K562 (cell line): ENCODE measurements at regions not wholly inside any gene's neighbourhood (a gene's known extent, or its start where the extent isn't known, plus 50 kb on each side); places are given as distances from the start of the nearest gene placed in this dataset.

Experiments used
- ATAC-seq: fragments of 200-7000 bp; cut with Tn5 transposase; 3 replicates; pipeline ENCODE4 v1.9.1; 2020; ENCODE audit warnings: moderate library complexity
- BruUV-seq: library from RNA; stranded (reverse); fragments of 400-500 nt; replicated peaks from 2 replicates; lab custom pipeline; 2021; lab: Mats Ljungman, UMichigan
- CTCF ChIA-PET: fragments of 300-600 bp; formaldehyde crosslinking; extraction: SDS; loops from one replicate; lab custom pipeline; 2021; ENCODE audit warnings: low intra/inter-chr PET ratio; lab: Yijun Ruan, JAX
- POLR2A ChIA-PET: fragments of 300-600, 350-650 bp; sonication (Branson Sonifier 250); formaldehyde crosslinking; extraction: SDS; loops from one replicate; lab custom pipeline; 2021; ENCODE audit warnings: antibody characterized with exemption, inconsistent platforms; lab: Yijun Ruan, JAX
- DNase-seq, 4 experiments: peaks; one replicate each; pipeline versions ENCODE4 v3.0.0 to v3.0.0-alpha.2; 2011 to 2018; ENCODE audit warnings: low spot score in 3 of 4, mixed read lengths in 3 of 4; ENCODE audit errors: extremely low read depth in 1 of 4
- FAIRE-seq: peaks from 2 replicates; lab custom pipeline; 2011; peaks lifted over from hg19 to GRCh38; lab: Jason Lieb, UNC
- H2AFZ ChIP-seq: 2 replicates; pipeline ENCODE4 v1.6.0; 2011; ENCODE audit warnings: low read depth, low read length, control low read depth, inconsistent platforms
- H3K27ac ChIP-seq: fragments of 200-600 bp; 3 replicates; pipeline ENCODE4 v1.8.0; 2011; ENCODE audit warnings: low read depth, mild to moderate bottlenecking, control low read depth, inconsistent platforms, low read length, moderate library complexity, mixed read lengths; ENCODE audit errors: extremely low read depth
- H3K27me3 ChIP-seq, 2 experiments: fragments of 300-600 bp in 1 of 2; 2 replicates in 1 of 2; 3 replicates in 1 of 2; pipeline versions ENCODE4 v1.6.0 to v1.8.0; 2011; ENCODE audit warnings: inconsistent platforms in 2 of 2, low read length in 2 of 2, mild to moderate bottlenecking in 1 of 2, mixed read lengths in 1 of 2, moderate library complexity in 1 of 2; ENCODE audit not compliant: control insufficient read depth in 2 of 2, insufficient read depth in 2 of 2
- H3K36me3 ChIP-seq: fragments of 300-600 bp; 3 replicates; pipeline ENCODE4 v1.8.0; 2011; ENCODE audit warnings: mild to moderate bottlenecking, low read length, inconsistent platforms; ENCODE audit not compliant: control insufficient read depth, insufficient read depth
- H3K4me1 ChIP-seq, 2 experiments: fragments of 200-600 bp in 1 of 2; replicated peaks in 1 of 2; 2 replicates in 1 of 2; 3 replicates in 1 of 2; pipeline versions ENCODE4 v1.5.1 to v1.8.0; 2011; ENCODE audit warnings: inconsistent platforms in 2 of 2, low read length in 2 of 2, mild to moderate bottlenecking in 1 of 2, mixed read lengths in 1 of 2, moderate library complexity in 1 of 2; ENCODE audit not compliant: control insufficient read depth in 2 of 2, insufficient read depth in 2 of 2
- H3K4me2 ChIP-seq: 2 replicates; pipeline ENCODE4 v1.6.1; 2011; ENCODE audit warnings: low read length, control low read depth, inconsistent platforms, mixed read lengths; ENCODE audit not compliant: insufficient read depth
- H3K4me3 ChIP-seq: fragments of 200-600 bp; sonication (generic), shearing (Covaris generic); 2 replicates; pipeline ENCODE4 v1.5.1; 2016; ENCODE audit warnings: control low read depth, inconsistent platforms
- H3K79me2 ChIP-seq: fragments of 200-600 bp; 3 replicates; pipeline ENCODE4 v1.8.0; 2011; ENCODE audit warnings: low read length, inconsistent platforms; ENCODE audit not compliant: control insufficient read depth, insufficient read depth
- H3K9ac ChIP-seq, 2 experiments: 2 replicates each; pipeline versions ENCODE4 v1.6.0 to v1.6.1; 2011; ENCODE audit warnings: low read depth in 2 of 2, low read length in 2 of 2, control low read depth in 1 of 2, inconsistent platforms in 1 of 2, mild to moderate bottlenecking in 1 of 2, mixed read lengths in 1 of 2; ENCODE audit not compliant: insufficient read depth in 1 of 2
- H3K9me1 ChIP-seq: one replicate; pipeline ENCODE4 v1.6.0; 2011; ENCODE audit warnings: inconsistent platforms, mild to moderate bottlenecking, low read length, moderate library complexity; ENCODE audit not compliant: control insufficient read depth, insufficient read depth
- H3K9me3 ChIP-seq: replicated peaks from 2 replicates; pipeline ENCODE4 v1.5.1; 2011; ENCODE audit warnings: low read depth, low read length, inconsistent platforms; ENCODE audit not compliant: control insufficient read depth, insufficient read depth
- H4K20me1 ChIP-seq: replicated peaks from 2 replicates; pipeline ENCODE4 v1.6.1; 2011; ENCODE audit warnings: low read length, inconsistent platforms, mixed read lengths; ENCODE audit not compliant: control insufficient read depth, insufficient read depth
- MAFF ChIP-seq: IDR thresholded peaks from 2 replicates; pipeline ENCODE4 v1.6.1; 2012; ENCODE audit warnings: low read length, improper control_type of control experiment
- POLR3A ChIP-seq: IDR thresholded peaks from 2 replicates; pipeline ENCODE4 v1.6.1; 2011; ENCODE audit warnings: borderline replicate concordance, mild to moderate bottlenecking, moderate library complexity; ENCODE audit not compliant: insufficient read length, insufficient read depth; ENCODE audit errors: extremely low read depth
- WGBS: fragments of 100-300 bp; shearing (Covaris generic); methylation state at CpG from one replicate; pipeline ENCODE4 v1.1.6; 2016; ENCODE audit warnings: low coverage, mixed read lengths; ENCODE audit not compliant: insufficient coverage; ENCODE audit errors: missing lambda C conversion rate; 5-methylcytosine and 5-hydroxymethylcytosine counted together
- in situ Hi-C: fragments of 300-500 bp; cut with MboI; formaldehyde crosslinking; loops from 4 replicates; pipeline ENCODE4 v1.15.0; 2018; ENCODE audit warnings: inconsistent platforms, mixed read lengths
- intact Hi-C: fragments of 100-400 bp; cut with micrococcal nuclease; formaldehyde crosslinking; loops from 2 replicates; pipeline ENCODE4 v1.14.2; 2022
- TF ChIP-seq, protein P1 (sequence below): fragments of 450-650 bp; IDR thresholded peaks from 2 replicates; pipeline ENCODE4 v1.6.1; 2018; ENCODE audit not compliant: partially characterized antibody
- TF ChIP-seq, protein P2 (sequence below): sonication (generic); formaldehyde crosslinking; IDR thresholded peaks from 2 replicates; pipeline ENCODE4 v1.8.0; 2023; ENCODE audit warnings: mild to moderate bottlenecking, missing genetic modification reagents

DNA sequence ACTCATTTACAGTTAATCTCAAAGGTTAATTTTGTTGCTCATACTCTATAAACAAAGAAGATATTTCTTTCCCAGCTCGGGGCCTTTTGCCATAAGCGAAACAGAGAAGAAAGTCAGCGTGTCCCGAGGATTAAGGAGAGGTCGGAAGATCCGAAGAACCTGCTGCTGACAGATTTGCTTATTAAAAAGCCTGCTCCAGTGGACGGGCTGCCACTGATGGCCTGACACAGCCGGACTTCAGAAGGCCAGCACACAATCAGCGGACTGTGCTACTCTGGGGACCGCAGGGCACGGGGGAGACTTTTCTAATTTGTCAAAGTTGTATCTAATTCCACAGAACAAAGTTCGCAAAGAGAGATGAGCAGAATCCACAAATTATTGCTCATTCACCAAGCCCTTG, 315.4 kb downstream of the ETAA1 start:
- WGBS = under 1% methylated on average over 12 of the region's 12 CpGs
- H3K27ac ChIP-seq = no peak overlapping the region
- no peak overlapping the region for H3K4me2 ChIP-seq
- no peaks in the 10 kb centered on the region for H3K9me1 ChIP-seq
- FAIRE-seq (no peak), ATAC-seq (no peak), DNase-seq (no peak)
- CTCF ChIA-PET = no interaction called here
- H4K20me1 ChIP-seq = no peaks in the 10 kb centered on the region
- no peak overlapping the region for H3K4me3 ChIP-seq
- BruUV-seq = no TSS peak
- no peaks in the 10 kb centered on the region for H3K36me3 ChIP-seq
- intact Hi-C loops (no loop called here), in situ Hi-C loops (no loop called here)
- H3K27me3 ChIP-seq = no peaks in the 10 kb centered on the region; a peak in 1 of 5 replicates
- TF ChIP-seq POLR3A (no peak), MAFF (no peak)
- TF ChIP-seq, protein P1, sequence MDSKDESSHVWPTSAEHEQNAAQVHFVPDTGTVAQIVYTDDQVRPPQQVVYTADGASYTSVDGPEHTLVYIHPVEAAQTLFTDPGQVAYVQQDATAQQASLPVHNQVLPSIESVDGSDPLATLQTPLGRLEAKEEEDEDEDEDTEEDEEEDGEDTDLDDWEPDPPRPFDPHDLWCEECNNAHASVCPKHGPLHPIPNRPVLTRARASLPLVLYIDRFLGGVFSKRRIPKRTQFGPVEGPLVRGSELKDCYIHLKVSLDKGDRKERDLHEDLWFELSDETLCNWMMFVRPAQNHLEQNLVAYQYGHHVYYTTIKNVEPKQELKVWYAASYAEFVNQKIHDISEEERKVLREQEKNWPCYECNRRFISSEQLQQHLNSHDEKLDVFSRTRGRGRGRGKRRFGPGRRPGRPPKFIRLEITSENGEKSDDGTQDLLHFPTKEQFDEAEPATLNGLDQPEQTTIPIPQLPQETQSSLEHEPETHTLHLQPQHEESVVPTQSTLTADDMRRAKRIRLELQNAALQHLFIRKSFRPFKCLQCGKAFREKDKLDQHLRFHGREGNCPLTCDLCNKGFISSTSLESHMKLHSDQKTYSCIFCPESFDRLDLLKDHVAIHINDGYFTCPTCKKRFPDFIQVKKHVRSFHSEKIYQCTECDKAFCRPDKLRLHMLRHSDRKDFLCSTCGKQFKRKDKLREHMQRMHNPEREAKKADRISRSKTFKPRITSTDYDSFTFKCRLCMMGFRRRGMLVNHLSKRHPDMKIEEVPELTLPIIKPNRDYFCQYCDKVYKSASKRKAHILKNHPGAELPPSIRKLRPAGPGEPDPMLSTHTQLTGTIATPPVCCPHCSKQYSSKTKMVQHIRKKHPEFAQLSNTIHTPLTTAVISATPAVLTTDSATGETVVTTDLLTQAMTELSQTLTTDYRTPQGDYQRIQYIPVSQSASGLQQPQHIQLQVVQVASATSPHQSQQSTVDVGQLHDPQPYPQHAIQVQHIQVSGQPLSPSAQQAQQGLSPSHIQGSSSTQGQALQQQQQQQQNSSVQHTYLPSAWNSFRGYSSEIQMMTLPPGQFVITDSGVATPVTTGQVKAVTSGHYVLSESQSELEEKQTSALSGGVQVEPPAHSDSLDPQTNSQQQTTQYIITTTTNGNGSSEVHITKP = peak; percentile 18
- TF ChIP-seq, protein P2, sequence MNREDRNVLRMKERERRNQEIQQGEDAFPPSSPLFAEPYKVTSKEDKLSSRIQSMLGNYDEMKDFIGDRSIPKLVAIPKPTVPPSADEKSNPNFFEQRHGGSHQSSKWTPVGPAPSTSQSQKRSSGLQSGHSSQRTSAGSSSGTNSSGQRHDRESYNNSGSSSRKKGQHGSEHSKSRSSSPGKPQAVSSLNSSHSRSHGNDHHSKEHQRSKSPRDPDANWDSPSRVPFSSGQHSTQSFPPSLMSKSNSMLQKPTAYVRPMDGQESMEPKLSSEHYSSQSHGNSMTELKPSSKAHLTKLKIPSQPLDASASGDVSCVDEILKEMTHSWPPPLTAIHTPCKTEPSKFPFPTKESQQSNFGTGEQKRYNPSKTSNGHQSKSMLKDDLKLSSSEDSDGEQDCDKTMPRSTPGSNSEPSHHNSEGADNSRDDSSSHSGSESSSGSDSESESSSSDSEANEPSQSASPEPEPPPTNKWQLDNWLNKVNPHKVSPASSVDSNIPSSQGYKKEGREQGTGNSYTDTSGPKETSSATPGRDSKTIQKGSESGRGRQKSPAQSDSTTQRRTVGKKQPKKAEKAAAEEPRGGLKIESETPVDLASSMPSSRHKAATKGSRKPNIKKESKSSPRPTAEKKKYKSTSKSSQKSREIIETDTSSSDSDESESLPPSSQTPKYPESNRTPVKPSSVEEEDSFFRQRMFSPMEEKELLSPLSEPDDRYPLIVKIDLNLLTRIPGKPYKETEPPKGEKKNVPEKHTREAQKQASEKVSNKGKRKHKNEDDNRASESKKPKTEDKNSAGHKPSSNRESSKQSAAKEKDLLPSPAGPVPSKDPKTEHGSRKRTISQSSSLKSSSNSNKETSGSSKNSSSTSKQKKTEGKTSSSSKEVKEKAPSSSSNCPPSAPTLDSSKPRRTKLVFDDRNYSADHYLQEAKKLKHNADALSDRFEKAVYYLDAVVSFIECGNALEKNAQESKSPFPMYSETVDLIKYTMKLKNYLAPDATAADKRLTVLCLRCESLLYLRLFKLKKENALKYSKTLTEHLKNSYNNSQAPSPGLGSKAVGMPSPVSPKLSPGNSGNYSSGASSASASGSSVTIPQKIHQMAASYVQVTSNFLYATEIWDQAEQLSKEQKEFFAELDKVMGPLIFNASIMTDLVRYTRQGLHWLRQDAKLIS (CRISPR knock-in tag) = no peak
- H3K4me1 ChIP-seq = no peaks in the 10 kb centered on the region
- H3K79me2 ChIP-seq = no peaks in the 10 kb centered on the region
- no peak overlapping the region for H3K9ac ChIP-seq
- POLR2A ChIA-PET = interaction anchor here (0.6 kb wide), 1 partner anchor 1129 kb away, joined by 3 read pairs; no protein-coding TSS in a partner anchor
- no peaks in the 10 kb centered on the region for H3K9me3 ChIP-seq
- H2AFZ ChIP-seq = no peak overlapping the region
